Astrocyte (in vitro differentiated cells and primary cell): ENCODE measurements at regions not wholly inside any gene's neighbourhood (a gene's known extent, or its start where the extent isn't known, plus 50 kb on each side); places are given as distances from the start of the nearest gene placed in this dataset.

Source experiments
- DNase-seq: peaks from one replicate; pipeline ENCODE4 v3.0.0-alpha.2; 2010; ENCODE audit warnings: low read depth
- FAIRE-seq: peaks from 2 replicates; lab custom pipeline; 2011; peaks lifted over from hg19 to GRCh38; lab: Jason Lieb, UNC
- H2AFZ ChIP-seq: 2 replicates; pipeline ENCODE4 v1.6.0; 2012; ENCODE audit warnings: low read depth, low read length, inconsistent platforms
- H3K27ac ChIP-seq: 2 replicates; pipeline ENCODE4 v1.5.1; 2011; ENCODE audit warnings: low read depth, low read length, inconsistent platforms
- H3K27me3 ChIP-seq: 2 replicates; pipeline ENCODE4 v1.6.0; 2011; ENCODE audit warnings: low read length, inconsistent platforms; ENCODE audit not compliant: insufficient read depth
- H3K36me3 ChIP-seq: 2 replicates; pipeline ENCODE4 v1.5.1; 2011; ENCODE audit warnings: low read length, inconsistent platforms; ENCODE audit not compliant: insufficient read depth
- H3K4me1 ChIP-seq: 2 replicates; pipeline ENCODE4 v1.5.1; 2011; ENCODE audit warnings: low read length, inconsistent platforms; ENCODE audit not compliant: insufficient read depth
- H3K4me2 ChIP-seq: 2 replicates; pipeline ENCODE4 v1.6.0; 2012; ENCODE audit warnings: low read length, inconsistent platforms
- H3K4me3 ChIP-seq: 2 replicates; pipeline ENCODE4 v1.5.1; 2011; ENCODE audit warnings: low read depth, mild to moderate bottlenecking, low read length, inconsistent platforms; ENCODE audit not compliant: insufficient read depth
- H3K79me2 ChIP-seq: 2 replicates; pipeline ENCODE4 v1.6.0; 2012; ENCODE audit warnings: mild to moderate bottlenecking, low read length, inconsistent platforms; ENCODE audit not compliant: insufficient read depth
- H3K9ac ChIP-seq: 2 replicates; pipeline ENCODE4 v1.6.0; 2012; ENCODE audit warnings: mild to moderate bottlenecking, low read length, inconsistent platforms
- H3K9me3 ChIP-seq: 2 replicates; pipeline ENCODE4 v1.5.1; 2012; ENCODE audit warnings: low read depth, mild to moderate bottlenecking, low read length, inconsistent platforms; ENCODE audit not compliant: insufficient read depth
- H4K20me1 ChIP-seq: 2 replicates; pipeline ENCODE4 v1.6.0; 2012; ENCODE audit warnings: low read length, inconsistent platforms; ENCODE audit not compliant: insufficient read depth
- H3K27ac Mint-ChIP-seq: one replicate; pipeline ENCODE4 v1.8.0; 2021; ENCODE audit warnings: mild to moderate bottlenecking, mixed read lengths; ENCODE audit not compliant: unreplicated experiment
- H3K27me3 Mint-ChIP-seq: one replicate; pipeline ENCODE4 v1.8.0; 2021; ENCODE audit warnings: low read depth, mixed read lengths; ENCODE audit not compliant: unreplicated experiment
- H3K36me3 Mint-ChIP-seq: one replicate; pipeline ENCODE4 v1.8.0; 2021; ENCODE audit warnings: low read depth, mixed read lengths; ENCODE audit not compliant: unreplicated experiment
- H3K4me1 Mint-ChIP-seq: one replicate; pipeline ENCODE4 v1.8.0; 2021; ENCODE audit warnings: low read depth, mixed read lengths; ENCODE audit not compliant: unreplicated experiment
- H3K4me3 Mint-ChIP-seq: one replicate; pipeline ENCODE4 v1.8.0; 2021; ENCODE audit warnings: mild to moderate bottlenecking, moderate library complexity, mixed read lengths; ENCODE audit not compliant: unreplicated experiment
- H3K9me3 Mint-ChIP-seq: one replicate; pipeline ENCODE4 v1.8.0; 2021; ENCODE audit warnings: mild to moderate bottlenecking, mixed read lengths; ENCODE audit not compliant: unreplicated experiment
- EZH2 ChIP-seq: IDR thresholded peaks from 2 replicates; pipeline ENCODE4 v1.6.1; 2012; ENCODE audit warnings: mild to moderate bottlenecking, low read length, inconsistent platforms; ENCODE audit not compliant: insufficient read depth
- TF ChIP-seq, protein P1 (sequence below): IDR thresholded peaks from 2 replicates; pipeline ENCODE4 v1.5.1; 2011; ENCODE audit warnings: low read depth, mild to moderate bottlenecking, inconsistent platforms, low read length, moderate library complexity; ENCODE audit not compliant: insufficient read depth

DNA sequence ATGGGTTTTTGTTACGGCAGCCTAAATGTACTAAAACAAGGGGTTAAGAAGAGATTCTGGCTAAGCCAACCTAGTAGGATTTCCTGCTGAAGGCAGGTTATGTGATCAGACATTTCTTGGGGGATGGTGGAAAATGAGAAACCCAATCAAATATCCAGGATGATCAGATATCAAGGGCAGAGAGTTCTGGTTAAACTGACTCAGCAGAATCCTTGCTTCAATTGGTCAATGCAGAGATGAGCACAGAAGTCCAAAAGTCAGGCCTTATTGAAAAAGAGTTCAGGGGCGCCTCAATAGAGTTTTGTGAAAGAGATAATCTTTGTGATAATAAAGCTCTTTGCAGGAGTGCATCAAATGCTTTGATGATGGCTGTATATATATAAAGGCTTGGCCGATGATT lies 237.1 kb downstream of the AMY1C start:
- H3K9ac ChIP-seq, result no peak overlapping the region
- no peak for DNase-seq
- no peak overlapping the region for H2AFZ ChIP-seq
- FAIRE-seq, result no peak
- TF ChIP-seq, protein P1, sequence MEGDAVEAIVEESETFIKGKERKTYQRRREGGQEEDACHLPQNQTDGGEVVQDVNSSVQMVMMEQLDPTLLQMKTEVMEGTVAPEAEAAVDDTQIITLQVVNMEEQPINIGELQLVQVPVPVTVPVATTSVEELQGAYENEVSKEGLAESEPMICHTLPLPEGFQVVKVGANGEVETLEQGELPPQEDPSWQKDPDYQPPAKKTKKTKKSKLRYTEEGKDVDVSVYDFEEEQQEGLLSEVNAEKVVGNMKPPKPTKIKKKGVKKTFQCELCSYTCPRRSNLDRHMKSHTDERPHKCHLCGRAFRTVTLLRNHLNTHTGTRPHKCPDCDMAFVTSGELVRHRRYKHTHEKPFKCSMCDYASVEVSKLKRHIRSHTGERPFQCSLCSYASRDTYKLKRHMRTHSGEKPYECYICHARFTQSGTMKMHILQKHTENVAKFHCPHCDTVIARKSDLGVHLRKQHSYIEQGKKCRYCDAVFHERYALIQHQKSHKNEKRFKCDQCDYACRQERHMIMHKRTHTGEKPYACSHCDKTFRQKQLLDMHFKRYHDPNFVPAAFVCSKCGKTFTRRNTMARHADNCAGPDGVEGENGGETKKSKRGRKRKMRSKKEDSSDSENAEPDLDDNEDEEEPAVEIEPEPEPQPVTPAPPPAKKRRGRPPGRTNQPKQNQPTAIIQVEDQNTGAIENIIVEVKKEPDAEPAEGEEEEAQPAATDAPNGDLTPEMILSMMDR, result no peak
- TF ChIP-seq EZH2, result no peak
- Mint-ChIP-seq H3K27me3 (no peaks in the 10 kb centered on the region), H3K36me3 (no peaks in the 10 kb centered on the region), H3K27ac (no peak overlapping the region), H3K4me1 (no peaks in the 10 kb centered on the region), H3K9me3 (no peaks in the 10 kb centered on the region), H3K4me3 (no peak overlapping the region)
- H3K4me3 ChIP-seq, result no peak overlapping the region
- H3K36me3 ChIP-seq, result no peaks in the 10 kb centered on the region
- no peak overlapping the region for H3K4me2 ChIP-seq
- H4K20me1 ChIP-seq, result no peaks in the 10 kb centered on the region
- H3K27me3 ChIP-seq, result no peaks in the 10 kb centered on the region
- H3K27ac ChIP-seq, result no peak overlapping the region
- H3K4me1 ChIP-seq, result no peaks in the 10 kb centered on the region
- no peaks in the 10 kb centered on the region for H3K9me3 ChIP-seq
- no peaks in the 10 kb centered on the region for H3K79me2 ChIP-seq

DNA sequence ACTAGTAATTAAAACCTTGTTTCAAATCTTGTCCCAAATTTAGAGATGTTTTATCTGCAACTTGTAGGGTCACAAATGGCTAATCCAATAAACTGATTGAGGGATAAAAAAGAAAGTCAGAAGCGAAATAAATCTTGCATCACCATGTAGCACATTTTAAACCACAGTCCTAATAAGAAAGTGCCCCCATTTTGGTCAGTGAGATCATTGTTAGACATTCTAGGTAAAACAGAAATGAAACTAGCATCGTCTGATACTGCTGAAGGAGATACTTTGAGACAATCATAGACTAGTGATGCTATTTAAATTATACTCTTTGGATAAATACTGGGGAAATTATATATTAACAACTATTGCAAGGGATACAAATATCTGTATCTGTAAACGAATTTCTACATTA lies 247.9 kb downstream of the AMY1C start:
- Histone ChIP-seq H3K36me3 (no peaks in the 10 kb centered on the region), H3K9me3 (no peaks in the 10 kb centered on the region), H3K27ac (no peak overlapping the region), H2AFZ (no peak overlapping the region), H3K4me3 (no peak overlapping the region), H3K27me3 (no peaks in the 10 kb centered on the region), H3K9ac (no peak overlapping the region), H3K4me1 (no peaks in the 10 kb centered on the region), H3K4me2 (no peak overlapping the region), H3K79me2 (no peaks in the 10 kb centered on the region), H4K20me1 (no peaks in the 10 kb centered on the region)
- TF ChIP-seq, protein P1, result no peak
- TF ChIP-seq EZH2, result no peak
- Mint-ChIP-seq H3K4me3 (no peak overlapping the region), H3K27ac (no peak overlapping the region), H3K9me3 (no peaks in the 10 kb centered on the region), H3K4me1 (no peaks in the 10 kb centered on the region), H3K27me3 (no peaks in the 10 kb centered on the region), H3K36me3 (no peaks in the 10 kb centered on the region)
- DNase-seq (no peak), FAIRE-seq (no peak)

DNA sequence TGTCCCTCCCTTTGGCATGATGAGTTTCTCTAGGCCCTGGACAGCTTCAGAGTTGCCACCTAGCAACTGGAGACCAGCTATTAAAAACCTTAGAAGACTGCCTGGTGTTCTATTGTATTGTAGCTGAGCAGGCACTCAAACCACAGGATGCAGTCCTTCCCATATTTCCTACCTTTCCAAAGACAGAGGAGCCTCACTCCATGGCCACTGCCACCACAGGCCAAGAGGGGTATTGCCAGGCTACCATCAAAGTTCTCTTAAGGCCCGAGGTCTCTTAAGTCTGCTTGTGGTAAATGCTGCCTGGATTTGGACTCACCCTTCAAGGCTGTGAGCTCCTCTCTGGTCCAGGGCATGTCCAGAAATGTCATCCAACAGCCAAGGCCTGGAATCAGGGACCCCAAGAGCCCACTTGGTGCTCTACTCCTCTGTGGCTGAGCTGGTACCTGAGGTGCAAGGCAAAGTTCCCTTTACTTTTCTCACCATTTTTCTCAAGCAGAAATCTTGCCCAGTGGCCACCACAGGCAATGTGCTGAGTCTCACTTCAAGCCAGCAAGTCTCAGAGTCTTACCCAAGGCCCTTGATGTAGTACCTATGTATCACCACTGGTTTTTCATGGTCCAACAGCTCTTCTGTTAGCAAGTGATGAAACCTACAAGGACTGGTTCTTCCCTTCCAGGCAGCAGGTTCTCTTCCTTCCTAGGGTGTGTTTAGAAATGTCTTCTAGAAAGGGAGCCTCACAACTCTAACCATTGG lies 269.4 kb downstream of the AMY1C start:
- Histone ChIP-seq H4K20me1 (no peaks in the 10 kb centered on the region), H3K27me3 (no peaks in the 10 kb centered on the region), H3K4me1 (no peaks in the 10 kb centered on the region), H3K79me2 (no peaks in the 10 kb centered on the region), H3K4me2 (no peak overlapping the region), H3K9me3 (peaks cover 2% of the 10 kb centered on the region), H3K9ac (no peak overlapping the region), H2AFZ (no peak overlapping the region), H3K4me3 (no peak overlapping the region), H3K36me3 (no peaks in the 10 kb centered on the region), H3K27ac (no peak overlapping the region)
- TF ChIP-seq, protein P1, result no peak
- TF ChIP-seq EZH2, result no peak
- Mint-ChIP-seq H3K9me3 (no peaks in the 10 kb centered on the region), H3K4me1 (no peaks in the 10 kb centered on the region), H3K27me3 (no peaks in the 10 kb centered on the region), H3K27ac (no peak overlapping the region), H3K36me3 (no peaks in the 10 kb centered on the region), H3K4me3 (no peak overlapping the region)
- FAIRE-seq (no peak), DNase-seq (no peak)
